CMK (cell line): ENCODE measurements at regions not wholly inside any gene's neighbourhood (a gene's known extent, or its start where the extent isn't known, plus 50 kb on each side); places are given as distances from the start of the nearest gene placed in this dataset.
"Not testable (repeated sequence)": the region's sequence is repeated elsewhere in the genome, so short reads cannot be mapped to it uniquely, and the experiment has no call there.

Experiments used
- DNase-seq: peaks from one replicate; pipeline ENCODE4 v3.0.0-alpha.2; 2010; ENCODE audit warnings: low read depth

DNA sequence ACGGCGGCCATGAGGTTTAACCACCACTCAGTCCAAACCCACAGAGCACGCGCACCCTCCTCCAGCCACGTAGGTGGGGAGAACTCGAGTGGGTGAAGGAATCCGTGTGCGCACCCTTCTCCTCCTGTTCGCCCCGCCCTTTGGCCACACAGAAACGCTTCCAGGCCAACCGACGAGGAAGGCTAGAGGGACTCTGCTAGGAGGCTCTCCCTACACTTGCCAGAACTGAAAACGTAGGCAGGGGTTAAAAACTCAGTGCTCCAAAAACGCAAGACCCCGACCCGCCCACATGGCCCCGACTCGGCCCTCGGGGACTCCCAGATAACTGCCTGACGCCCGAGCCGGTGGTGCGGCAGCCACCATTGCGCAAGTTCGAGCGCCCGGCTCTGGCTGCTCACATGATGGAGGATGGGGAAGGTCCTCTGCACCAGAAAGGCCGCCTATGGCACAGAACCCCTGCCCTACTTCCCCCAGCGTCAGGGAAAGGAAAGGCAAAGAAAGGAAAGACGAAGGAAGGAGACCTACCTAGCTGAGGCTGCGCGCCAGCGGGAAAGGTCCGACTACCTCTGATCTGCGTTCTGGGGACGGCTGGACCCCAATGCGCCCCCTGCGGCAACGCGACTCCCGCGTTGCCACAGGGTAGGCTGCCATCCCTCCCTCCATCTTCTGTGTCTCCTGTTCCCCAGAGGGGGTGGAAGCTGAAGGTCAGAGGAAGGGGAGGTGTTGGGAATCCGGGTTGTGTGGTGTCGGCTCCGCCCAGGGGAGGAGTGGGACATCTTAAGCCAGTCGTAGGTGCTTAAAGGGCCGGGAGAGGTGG lies 201.9 kb upstream of the AGTR2 start:
- DNase-seq: no peak

GRCh38 chrX:115970718-115971117 lies 199.8 kb upstream of the AGTR2 start:
- DNase-seq: no peak

DNA sequence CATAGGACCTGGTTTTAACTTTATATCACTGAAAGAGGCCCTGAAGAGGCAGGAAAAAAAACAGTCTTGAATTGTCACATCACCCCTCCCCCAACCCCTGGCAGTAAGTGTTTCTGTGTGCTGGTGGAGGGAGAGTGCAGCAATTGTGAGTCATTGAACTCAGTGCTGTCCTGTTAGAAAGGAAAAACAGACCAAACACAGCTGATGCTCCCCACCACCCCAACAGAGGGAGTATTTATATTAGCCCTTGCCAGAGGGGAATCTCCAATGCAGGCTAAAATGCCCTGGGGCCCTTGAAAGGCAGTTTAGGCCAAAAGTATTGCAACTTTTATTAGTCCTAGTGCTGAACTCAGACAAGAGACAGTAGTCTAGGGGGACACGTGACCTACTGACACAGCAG lies 197.8 kb upstream of the AGTR2 start:
- no peak for DNase-seq

GRCh38 chrX:115978068-115978467 lies 192.5 kb upstream of the AGTR2 start:
- DNase-seq: no peak

- DNase-seq: not testable (repeated sequence)
Observed at GRCh38 chrX:115983148-115983547, 187.4 kb upstream of the AGTR2 start.

- not testable (repeated sequence) for DNase-seq
Observed at GRCh38 chrX:115987464-115987863, 183.1 kb upstream of the AGTR2 start.

- DNase-seq: no peak
Observed at GRCh38 chrX:115988825-115989224, 181.7 kb upstream of the AGTR2 start.

GRCh38 chrX:115989686-115990085 lies 180.9 kb upstream of the AGTR2 start:
- DNase-seq: no peak

DNA sequence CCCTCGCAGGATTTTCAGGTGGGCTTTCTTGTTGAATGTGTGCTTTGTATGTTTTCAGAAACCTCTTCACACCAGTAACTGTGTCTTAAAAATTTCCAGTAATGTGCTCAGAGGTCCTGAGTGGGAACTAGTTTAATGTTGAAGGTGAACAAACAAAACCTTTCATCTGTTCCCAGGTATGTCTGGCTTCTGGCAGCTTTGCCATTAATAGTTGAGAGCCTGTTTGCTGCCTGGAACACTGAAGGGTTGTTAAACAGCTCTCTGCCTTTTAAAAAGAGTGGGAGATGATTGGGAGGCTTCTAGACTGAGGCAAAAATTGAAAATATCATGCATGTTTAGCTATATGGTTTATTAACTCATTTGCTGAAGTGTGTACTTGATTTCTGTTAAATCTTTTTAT lies 161.2 kb upstream of the AGTR2 start:
- no peak for DNase-seq

- DNase-seq: no peak
Observed at GRCh38 chrX:116009861-116010710, 160.5 kb upstream of the AGTR2 start.

DNA sequence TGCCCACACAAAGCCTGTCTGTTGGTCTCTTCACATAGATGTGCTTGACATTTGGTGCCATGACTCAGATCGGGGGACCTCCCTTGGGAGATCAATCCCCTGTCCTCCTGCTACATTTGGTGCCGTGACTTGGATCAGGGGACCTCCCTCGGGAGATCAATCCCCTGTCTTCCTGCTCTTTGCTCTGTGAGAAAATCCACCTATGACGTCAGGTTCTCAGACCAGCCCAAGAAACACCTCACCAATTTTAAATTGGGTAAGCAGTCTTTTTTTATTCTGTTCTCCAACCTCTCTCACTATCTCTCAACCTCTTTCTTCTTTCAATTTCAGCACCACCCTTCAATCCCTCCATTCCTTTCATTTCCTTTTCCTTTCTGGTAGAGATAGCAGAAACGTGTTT lies 159.6 kb upstream of the AGTR2 start:
- no peak for DNase-seq

DNA sequence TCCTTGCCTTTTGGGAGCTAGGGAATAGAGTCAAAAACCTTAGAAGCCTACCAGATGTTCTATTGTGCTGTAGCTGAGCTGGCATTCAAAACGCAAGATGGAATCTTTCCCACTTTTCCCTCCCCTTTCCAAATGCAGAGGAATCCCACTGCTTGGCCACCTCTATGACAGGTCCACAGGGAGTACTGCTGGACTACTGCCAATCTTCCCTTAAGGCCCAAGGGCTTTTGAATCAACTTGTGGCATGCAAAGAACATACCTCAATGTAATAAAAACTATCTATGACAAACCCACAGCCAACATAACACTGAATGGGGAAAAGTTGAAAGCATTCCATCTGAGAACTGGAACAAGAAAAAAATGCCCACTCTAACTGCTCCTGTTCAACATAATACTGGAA lies 139.2 kb upstream of the AGTR2 start:
- no peak for DNase-seq
